HuH-7.5 (cell line): ENCODE measurements at regions not wholly inside any gene's neighbourhood (a gene's known extent, or its start where the extent isn't known, plus 50 kb on each side); places are given as distances from the start of the nearest gene placed in this dataset.

Source experiments
- DNase-seq: peaks from one replicate; pipeline ENCODE4 v3.0.0; 2011; ENCODE audit warnings: low spot score

GRCh38 chr13:30126903-30127428 lies 180.4 kb downstream of the KATNAL1 start:
- DNase-seq, result no peak

GRCh38 chr13:30125422-30126073 lies 181.8 kb downstream of the KATNAL1 start:
- peak; percentile 31 for DNase-seq

DNA sequence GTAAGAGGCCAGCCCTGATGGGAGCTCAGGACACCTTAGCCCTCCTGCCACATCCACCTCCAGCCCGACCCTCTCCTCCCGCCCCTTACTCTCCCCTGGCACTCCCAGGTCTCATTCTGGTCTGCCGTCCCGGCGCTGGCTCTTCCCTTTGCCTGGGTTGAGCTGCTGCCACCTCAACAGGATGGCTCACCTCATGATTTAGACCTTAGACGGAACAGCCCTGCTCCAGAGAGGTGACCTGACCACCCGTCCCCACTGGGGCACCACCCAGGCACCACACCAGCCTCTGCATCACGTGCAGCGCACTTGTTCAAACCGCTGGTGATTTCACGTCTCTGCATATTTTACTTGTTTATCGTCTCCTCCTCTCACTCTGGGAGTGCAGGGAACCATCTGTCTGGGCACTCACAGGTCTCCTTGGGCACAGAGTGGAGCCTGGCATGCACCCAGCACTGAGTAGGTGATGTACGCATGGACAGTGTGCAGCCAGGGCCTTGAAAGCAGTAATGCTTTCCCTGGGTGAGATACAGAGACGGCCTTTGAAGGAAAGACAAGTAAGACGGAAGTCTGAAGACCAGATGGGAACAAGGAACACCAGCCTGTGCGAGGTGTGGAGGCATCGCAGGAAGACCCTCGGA lies 183.1 kb downstream of the KATNAL1 start:
- no peak for DNase-seq

GRCh38 chr13:30123575-30123974 lies 183.8 kb downstream of the KATNAL1 start:
- no peak for DNase-seq

- no peak for DNase-seq
Observed at GRCh38 chr13:30121666-30122065, 185.7 kb downstream of the KATNAL1 start.

- DNase-seq, result no peak
Observed at GRCh38 chr13:30121244-30121643, 186.1 kb downstream of the KATNAL1 start.

DNA sequence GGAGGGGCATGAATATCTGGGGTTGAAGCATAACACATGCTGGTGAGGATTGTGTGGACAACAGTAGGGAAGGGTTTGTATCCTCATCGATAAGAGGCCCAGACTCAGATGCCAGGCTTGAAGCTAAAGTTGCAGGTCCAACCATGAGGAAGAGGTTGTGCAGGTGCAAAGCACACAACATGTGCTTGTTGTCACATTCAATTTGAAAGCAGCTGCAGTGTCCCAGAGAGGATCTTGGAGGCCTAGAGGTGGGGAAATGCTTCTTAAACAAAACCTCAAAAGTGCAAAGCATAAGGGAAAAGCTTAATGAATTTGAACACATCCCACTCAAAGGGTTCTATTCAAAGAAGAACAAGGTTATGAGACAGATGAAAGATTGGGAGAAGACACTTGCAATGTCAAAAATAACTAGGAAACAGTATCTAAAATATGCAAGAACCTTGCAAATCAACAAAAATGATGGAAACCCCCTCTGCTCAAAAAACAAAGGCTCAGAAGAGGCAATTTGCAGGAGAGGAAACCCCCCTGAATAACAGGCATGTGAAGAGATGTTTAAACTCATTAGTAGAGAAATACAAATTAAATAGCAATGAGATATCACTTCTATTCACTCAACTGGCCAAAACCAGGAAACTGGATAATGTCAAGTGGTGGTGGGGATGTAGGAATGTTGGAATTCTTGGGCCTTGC lies 187.1 kb downstream of the KATNAL1 start:
- no peak for DNase-seq

- DNase-seq, result no peak
Observed at GRCh38 chr13:30119476-30119875, 187.9 kb downstream of the KATNAL1 start.

- no peak for DNase-seq
Observed at GRCh38 chr13:30116379-30116778, 191.0 kb downstream of the KATNAL1 start.

DNA sequence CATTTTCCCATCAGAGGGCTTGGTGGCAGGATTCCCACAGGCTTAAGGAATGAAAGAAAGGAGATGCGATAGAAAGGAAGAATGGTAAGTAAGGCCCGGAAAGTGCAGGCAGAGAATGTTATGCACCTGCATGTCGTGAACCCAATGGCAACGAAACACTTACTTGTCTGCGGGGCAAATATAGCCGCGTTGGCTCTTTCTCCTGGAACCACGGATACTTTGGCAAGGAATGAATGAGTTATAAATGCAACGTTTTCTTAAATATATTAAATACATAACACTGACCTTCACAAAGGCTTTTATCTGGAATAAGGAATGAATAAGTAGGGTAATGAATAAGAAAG lies 192.1 kb downstream of the KATNAL1 start:
- no peak for DNase-seq

DNA sequence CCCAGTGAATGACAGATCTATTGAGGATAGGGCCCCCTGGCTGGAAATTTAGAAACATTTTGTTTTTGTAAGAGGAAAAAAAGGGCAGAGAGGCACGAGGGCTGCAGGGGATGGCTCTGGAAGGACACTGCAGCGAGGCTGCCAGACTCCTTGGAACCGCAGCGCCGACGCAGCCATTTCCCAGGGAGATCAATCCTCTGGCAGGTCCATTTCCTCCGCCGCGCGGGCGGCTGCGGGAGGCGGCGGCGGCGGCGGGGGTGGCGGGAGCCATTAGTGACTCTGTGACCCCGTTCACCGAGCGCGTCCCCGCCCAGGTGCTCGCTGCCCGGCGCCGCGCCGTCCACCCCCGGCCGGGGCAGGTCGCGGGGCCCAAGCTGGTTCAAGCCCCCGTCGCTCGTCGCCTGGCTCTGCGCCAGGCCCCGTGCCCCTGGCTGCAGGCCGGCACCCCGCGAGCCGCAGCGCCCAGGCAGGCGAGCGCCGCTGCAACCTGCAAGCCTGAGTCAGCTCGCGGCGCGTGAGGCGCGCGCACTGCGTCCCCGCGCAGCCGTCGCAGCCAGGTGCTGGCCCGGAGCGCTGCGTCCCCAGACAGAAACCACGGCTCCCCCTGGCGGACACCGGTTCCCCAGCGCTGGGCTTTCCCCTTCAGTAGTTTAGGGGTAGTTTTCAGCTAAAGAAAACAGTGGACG lies 192.6 kb downstream of the KATNAL1 start:
- DNase-seq, result peak; percentile 73

DNA sequence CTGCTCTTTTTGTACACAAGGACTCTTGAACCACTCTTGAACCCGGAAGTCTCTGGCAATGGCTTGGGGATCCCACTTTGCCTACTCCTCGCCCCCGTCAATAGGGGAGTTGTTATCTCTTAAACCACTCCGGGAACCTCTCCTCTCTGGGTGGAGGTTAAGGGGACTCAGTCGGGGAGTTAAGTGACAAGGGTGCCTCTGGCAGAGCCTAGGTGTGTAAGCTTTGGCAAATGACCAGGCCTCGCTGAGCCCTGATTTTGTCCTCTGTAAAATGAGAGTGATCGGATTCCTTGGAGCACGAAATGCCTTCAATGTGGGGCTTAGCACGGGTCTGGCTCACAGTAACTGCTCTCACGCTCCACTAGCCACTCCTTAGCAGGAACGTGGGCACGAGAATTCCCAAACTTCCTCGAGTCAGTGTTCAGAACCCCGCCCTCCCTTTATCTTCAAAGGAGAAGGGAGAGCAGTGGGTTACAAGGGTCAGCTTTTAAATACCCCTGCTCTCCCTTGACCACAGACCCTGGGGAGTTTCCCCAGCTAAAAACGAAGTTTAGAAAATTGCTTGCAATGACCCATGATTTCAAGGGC lies 193.3 kb downstream of the KATNAL1 start:
- DNase-seq, result no peak

DNA sequence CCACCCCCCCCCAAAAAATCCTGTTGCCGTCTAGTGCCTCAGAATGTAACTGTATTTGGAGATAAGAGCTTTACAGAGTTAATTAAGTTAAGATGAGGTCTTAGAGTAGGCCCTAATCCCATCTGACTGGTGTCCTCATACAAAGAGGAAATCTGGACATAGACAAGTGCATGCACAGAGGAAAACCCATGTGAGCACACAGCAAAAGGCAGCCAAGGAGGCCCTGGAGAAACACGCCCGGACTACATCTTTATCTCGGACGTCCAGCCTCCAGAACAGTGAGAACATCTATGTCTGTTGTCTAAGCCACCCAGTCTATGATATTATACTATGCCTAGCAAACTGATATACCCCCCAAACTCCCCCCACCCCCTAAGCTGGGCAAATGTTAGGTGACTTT lies 193.8 kb downstream of the KATNAL1 start:
- DNase-seq, result no peak

DNA sequence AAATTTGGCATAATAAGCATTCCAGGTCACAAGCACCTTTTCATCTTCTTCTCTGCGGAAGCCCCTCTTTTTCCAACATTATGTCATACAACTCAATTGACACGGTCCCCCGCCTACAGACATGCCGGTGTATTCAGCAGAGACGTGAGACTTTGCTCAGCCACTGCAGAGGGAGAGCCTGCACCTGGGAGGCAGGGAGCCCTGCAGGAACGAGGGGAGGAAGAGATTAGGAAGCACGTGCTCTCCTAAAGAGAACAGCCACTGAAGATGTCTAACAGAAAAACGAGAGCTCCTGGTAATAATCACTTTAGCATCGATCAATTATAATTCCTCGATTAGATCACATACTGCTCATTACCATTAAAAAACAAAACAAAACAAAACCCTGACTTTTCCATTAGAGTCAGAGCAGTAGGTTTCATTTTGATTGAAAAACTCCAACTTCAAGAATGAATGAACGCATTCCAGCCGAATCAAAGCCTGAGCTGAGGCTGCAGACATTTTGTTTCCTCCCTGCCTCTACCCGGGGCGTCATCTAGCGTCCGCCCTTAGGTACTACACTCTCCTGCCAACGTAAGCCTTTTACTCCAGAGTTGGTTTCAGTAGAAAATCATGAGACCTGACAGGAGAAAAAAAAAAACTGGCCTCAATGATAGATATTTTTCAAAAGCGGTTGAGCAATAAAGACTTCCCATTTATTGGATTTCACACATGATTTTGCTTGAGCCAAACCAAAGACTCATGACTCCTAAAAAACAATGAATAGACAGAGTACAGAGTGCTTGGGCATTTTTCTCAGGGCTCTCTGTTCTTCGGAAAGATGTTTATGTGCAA lies 194.5 kb downstream of the KATNAL1 start:
- peak; percentile 50 for DNase-seq

DNA sequence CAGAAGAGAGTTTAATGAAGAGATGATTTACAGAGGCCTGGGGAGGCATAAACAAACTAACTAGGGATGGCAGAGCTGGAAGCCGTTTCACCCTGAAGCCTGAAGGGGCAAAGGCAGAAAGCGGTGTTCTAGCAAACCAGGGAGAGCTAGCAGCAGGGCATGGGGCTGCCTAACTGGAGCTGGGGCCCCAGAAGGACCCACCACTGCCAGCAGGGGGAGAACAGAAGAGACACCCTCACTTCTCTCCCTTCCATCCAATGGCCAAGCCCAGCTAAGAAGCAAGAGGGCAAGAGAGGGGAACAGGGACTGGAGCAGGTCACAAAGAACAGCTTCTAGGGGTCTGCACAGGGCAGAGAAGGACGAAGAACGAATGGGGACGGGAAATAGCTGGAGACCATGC lies 195.5 kb downstream of the KATNAL1 start:
- DNase-seq, result no peak

GRCh38 chr13:30110301-30111070 lies 196.9 kb downstream of the KATNAL1 start:
- DNase-seq, result no peak

DNA sequence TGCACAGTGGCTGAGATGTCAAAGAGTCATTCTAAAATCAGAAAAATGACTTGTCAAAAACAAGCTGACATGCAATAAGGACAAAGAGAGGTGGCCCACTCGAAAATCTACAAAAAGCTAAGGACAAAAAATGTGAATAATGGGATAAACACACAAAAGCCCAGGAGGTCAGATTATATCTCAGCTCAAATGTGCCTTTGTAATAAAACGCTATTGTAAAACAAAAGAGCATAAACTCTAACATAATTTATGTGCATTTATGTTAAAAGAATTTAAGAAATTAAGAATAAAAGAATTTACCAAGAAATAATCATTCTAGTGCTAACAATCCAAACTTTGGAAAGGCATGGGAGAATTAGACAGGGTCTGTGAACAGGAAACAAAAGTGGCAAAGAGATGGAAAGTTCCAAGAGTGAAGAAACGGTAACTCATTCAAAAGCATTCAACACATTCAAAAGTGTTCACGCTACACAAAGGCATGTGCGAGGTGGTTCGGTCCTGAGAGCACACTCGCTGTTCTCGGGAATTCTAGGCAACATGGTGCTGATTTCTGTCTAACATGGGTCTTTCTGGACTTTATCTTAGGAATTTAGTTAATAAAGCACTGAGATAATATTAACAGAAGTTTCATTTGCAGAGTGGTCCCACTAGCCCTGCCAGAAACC lies 197.7 kb downstream of the KATNAL1 start:
- DNase-seq, result no peak

- DNase-seq, result no peak
Observed at GRCh38 chr13:30108913-30109237, 198.5 kb downstream of the KATNAL1 start.

- no peak for DNase-seq
Observed at GRCh38 chr13:30108216-30108912, 199.0 kb downstream of the KATNAL1 start.
